ENCODE measurements at regions not wholly inside any gene's neighbourhood (a gene's known extent, or its start where the extent isn't known, plus 50 kb on each side); places are given as distances from the start of the nearest gene placed in this dataset.
A peak's percentile ranks its signal among the peaks of the same experiment; 100 is the strongest.

DNA sequence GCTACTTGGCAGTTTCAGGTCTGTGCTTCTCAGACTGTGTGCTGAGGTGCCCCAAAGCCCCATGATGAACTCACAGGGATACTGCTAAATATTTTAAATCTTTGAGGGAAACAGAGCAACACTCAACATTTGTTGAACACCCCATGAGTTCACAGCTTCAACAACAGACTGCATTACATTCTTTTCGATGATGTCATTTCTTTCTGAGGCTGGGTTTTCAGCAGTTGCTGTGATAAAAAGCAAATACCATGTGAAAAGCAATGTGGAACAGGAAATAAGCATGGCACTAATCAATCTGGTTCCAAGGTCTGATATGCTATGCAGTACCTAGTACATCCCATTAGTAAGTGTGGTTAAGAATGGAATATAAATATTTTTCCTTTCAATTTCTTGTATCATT, 82.7 kb downstream of the RPL27A start:
- peaks cover 0 to 6% of the 10 kb centered on the region in 2 experiments for H3K36me3 ChIP-seq (replicated peaks in 1 of 2; ENCODE audit: control insufficient read depth in 1 of 2, insufficient read depth in 2 of 2, low read length in 1 of 2)
- TF ChIP-seq RXRA (IDR thresholded peaks at IDR 0.05; ENCODE audit: borderline replicate concordance, low read depth) (no peak), NRF1 (IDR thresholded peaks at IDR 0.05; ENCODE audit: low read depth, low read length) (no peak), PBX3 (IDR thresholded peaks at IDR 0.05) (peak; percentile 67), TCF12 (IDR thresholded peaks at IDR 0.05) (peak; percentile 75; the same call in 1 of the 2 replicates), USF1 (IDR thresholded peaks at IDR 0.05; ENCODE audit: borderline replicate concordance, low read depth) (no peak), POLR2AphosphoS5 (IDR thresholded peaks at IDR 0.05; ENCODE audit: low read depth, low read length) (no peak), FOSL2 (IDR thresholded peaks at IDR 0.05; ENCODE audit: borderline replicate concordance, low read depth) (peak; percentile 23; the same call in 1 of the 2 replicates), JUND (IDR thresholded peaks at IDR 0.05) (peak; percentile 41), EP300 (IDR thresholded peaks at IDR 0.05; ENCODE audit: borderline replicate concordance in 1 of 2, low read depth in 1 of 2, low read length in 1 of 2) (0 out of 4 replicates have a peak, but pooled peaks of 1 of the 2 experiments have one; percentile 36)
- TF ChIP-seq, protein P1, sequence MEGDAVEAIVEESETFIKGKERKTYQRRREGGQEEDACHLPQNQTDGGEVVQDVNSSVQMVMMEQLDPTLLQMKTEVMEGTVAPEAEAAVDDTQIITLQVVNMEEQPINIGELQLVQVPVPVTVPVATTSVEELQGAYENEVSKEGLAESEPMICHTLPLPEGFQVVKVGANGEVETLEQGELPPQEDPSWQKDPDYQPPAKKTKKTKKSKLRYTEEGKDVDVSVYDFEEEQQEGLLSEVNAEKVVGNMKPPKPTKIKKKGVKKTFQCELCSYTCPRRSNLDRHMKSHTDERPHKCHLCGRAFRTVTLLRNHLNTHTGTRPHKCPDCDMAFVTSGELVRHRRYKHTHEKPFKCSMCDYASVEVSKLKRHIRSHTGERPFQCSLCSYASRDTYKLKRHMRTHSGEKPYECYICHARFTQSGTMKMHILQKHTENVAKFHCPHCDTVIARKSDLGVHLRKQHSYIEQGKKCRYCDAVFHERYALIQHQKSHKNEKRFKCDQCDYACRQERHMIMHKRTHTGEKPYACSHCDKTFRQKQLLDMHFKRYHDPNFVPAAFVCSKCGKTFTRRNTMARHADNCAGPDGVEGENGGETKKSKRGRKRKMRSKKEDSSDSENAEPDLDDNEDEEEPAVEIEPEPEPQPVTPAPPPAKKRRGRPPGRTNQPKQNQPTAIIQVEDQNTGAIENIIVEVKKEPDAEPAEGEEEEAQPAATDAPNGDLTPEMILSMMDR (IDR thresholded peaks at IDR 0.05) = no peak
- TF ChIP-seq, protein P2, sequence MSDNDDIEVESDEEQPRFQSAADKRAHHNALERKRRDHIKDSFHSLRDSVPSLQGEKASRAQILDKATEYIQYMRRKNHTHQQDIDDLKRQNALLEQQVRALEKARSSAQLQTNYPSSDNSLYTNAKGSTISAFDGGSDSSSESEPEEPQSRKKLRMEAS (IDR thresholded peaks at IDR 0.05; ENCODE audit: low read depth) = peak; percentile 73; the same call in 1 of the 2 replicates
- peaks cover 36% of the 10 kb centered on the region for H3F3A ChIP-seq (replicated peaks; ENCODE audit: insufficient read depth)
- ChIA-PET CTCF (no interaction called here), POLR2A (no interaction called here)
- H3K4me2 ChIP-seq = 0 out of 2 replicates have a peak overlapping the region, but pooled peaks have one; percentile 10
- H3K27ac ChIP-seq (ENCODE audit: low read depth in 2 of 2, low read length in 1 of 2) = peak overlapping the region in 1 of 2 experiments; percentile 85; a peak in 3 of 4 replicates
- H3K9me2 ChIP-seq = no peaks in the 10 kb centered on the region
- H3K79me2 ChIP-seq (ENCODE audit: insufficient read depth) = peaks cover 56% of the 10 kb centered on the region
- H2AFZ ChIP-seq (ENCODE audit: low read depth) = no peak overlapping the region
- no peaks in the 10 kb centered on the region for H3K27me3 ChIP-seq (ENCODE audit: insufficient read depth)
- no peaks in the 10 kb centered on the region for H4K20me1 ChIP-seq (ENCODE audit: insufficient read depth)
- peaks cover 2 to 44% of the 10 kb centered on the region in 2 experiments; a peak in 3 of 4 replicates for H3K4me1 ChIP-seq (ENCODE audit: control insufficient read depth in 1 of 2, insufficient read depth in 2 of 2, low read depth in 1 of 2, low read length in 1 of 2)
- H3K4me3 ChIP-seq (ENCODE audit: low read depth in 2 of 2, low read length in 1 of 2) = no peak overlapping the region
- no peak for DNase-seq
- no peaks in the 10 kb centered on the region for H3K9me3 ChIP-seq
- no peak overlapping the region for H3K9ac ChIP-seq
- WGBS (ENCODE audit: low lambda C conversion rate) = 90% methylated on average over 1 of the region's 1 CpG
